22Rv1 (cell line): ENCODE measurements at regions not wholly inside any gene's neighbourhood (a gene's known extent, or its start where the extent isn't known, plus 50 kb on each side); places are given as distances from the start of the nearest gene placed in this dataset.
A peak's percentile ranks its signal among the peaks of the same experiment; 100 is the strongest.

Source experiments
- ZFX ChIP-seq: fragments of 450-650 bp; IDR thresholded peaks from 2 replicates; pipeline ENCODE4 v1.6.1; 2017; ENCODE audit warnings: antibody characterized with exemption, borderline replicate concordance
- TF ChIP-seq, protein P1 (sequence below): fragments of 450-650 bp; IDR thresholded peaks from 2 replicates; pipeline ENCODE4 v1.5.1; 2017; ENCODE audit warnings: mild to moderate bottlenecking

DNA sequence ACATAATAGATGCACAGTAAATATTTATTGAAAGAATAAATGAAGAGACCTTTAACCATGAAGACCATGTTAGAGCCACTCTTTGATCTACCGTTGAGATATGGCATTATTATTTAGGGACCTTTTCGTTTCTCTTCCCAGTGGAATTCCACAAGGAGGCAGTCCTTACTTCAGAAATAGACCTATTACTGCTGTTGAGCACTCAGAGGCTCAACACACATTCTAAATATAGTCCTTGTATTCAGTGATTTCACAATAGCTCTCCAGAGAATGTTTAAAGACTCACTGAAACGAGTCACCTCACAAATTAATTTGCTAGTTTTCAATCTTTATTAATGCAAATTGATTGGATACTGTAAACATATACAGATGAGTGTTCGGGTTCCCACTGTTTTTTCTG, 603.8 kb downstream of the CDH8 start:
- TF ChIP-seq, protein P1, sequence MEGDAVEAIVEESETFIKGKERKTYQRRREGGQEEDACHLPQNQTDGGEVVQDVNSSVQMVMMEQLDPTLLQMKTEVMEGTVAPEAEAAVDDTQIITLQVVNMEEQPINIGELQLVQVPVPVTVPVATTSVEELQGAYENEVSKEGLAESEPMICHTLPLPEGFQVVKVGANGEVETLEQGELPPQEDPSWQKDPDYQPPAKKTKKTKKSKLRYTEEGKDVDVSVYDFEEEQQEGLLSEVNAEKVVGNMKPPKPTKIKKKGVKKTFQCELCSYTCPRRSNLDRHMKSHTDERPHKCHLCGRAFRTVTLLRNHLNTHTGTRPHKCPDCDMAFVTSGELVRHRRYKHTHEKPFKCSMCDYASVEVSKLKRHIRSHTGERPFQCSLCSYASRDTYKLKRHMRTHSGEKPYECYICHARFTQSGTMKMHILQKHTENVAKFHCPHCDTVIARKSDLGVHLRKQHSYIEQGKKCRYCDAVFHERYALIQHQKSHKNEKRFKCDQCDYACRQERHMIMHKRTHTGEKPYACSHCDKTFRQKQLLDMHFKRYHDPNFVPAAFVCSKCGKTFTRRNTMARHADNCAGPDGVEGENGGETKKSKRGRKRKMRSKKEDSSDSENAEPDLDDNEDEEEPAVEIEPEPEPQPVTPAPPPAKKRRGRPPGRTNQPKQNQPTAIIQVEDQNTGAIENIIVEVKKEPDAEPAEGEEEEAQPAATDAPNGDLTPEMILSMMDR, result 0 out of 2 replicates have a peak, but pooled peaks have one; percentile 9
- no peak for TF ChIP-seq ZFX
